DND-41 (cell line): ENCODE measurements at regions not wholly inside any gene's neighbourhood (a gene's known extent, or its start where the extent isn't known, plus 50 kb on each side); places are given as distances from the start of the nearest gene placed in this dataset.

ENCODE experiments used
- CTCF ChIP-seq: IDR thresholded peaks from 2 replicates; pipeline ENCODE4 v1.5.1; 2012; ENCODE audit warnings: borderline replicate concordance, low read length, moderate library complexity, mild to moderate bottlenecking; ENCODE audit not compliant: poor library complexity, severe bottlenecking; ENCODE audit errors: extremely low read depth
- EZH2 ChIP-seq: IDR thresholded peaks from 3 replicates; pipeline ENCODE4 v1.6.1; 2012; ENCODE audit warnings: borderline replicate concordance, low read depth, mild to moderate bottlenecking, moderate library complexity, low read length, inconsistent platforms; ENCODE audit not compliant: severe bottlenecking

- TF ChIP-seq CTCF (no peak), EZH2 (no peak)
Measured at GRCh38 chr7:128157906-128158305, 83.2 kb upstream of the LEP start.
